OCI-LY7 (cell line): ENCODE measurements at regions not wholly inside any gene's neighbourhood (a gene's known extent, or its start where the extent isn't known, plus 50 kb on each side); places are given as distances from the start of the nearest gene placed in this dataset.
"Not testable (repeated sequence)": the region's sequence is repeated elsewhere in the genome, so short reads cannot be mapped to it uniquely, and the experiment has no call there.

Source experiments
- BruUV-seq: library from RNA; stranded (reverse); fragments of 400-500 nt; replicated peaks from 2 replicates; lab custom pipeline; 2021; lab: Mats Ljungman, UMichigan
- CTCF ChIA-PET: fragments of 300-600 bp; sonication (Branson Sonifier 250); formaldehyde crosslinking; loops from one replicate; lab custom pipeline; 2022; ENCODE audit warnings: antibody characterized with exemption; ENCODE audit not compliant: unreplicated experiment; lab: Charles Lee
- POLR2A ChIA-PET: fragments of 300-600 bp; sonication (Branson Sonifier 250); formaldehyde crosslinking; loops from one replicate; lab custom pipeline; 2022; ENCODE audit warnings: antibody characterized with exemption; lab: Charles Lee
- DNase-seq: peaks from one replicate; pipeline ENCODE4 v3.0.0-alpha.2; 2015; ENCODE audit warnings: low spot score
- H2AFZ ChIP-seq: fragments of 200-600 bp; sonication (generic), shearing (Covaris generic); 2 replicates; pipeline ENCODE4 v1.6.1; 2014; ENCODE audit warnings: mild to moderate bottlenecking, antibody characterized with exemption, low read length, moderate library complexity
- H3K27ac ChIP-seq: fragments of 200-600 bp; sonication (generic); 2 replicates; pipeline ENCODE4 v1.5.1; 2014; ENCODE audit warnings: mixed run types, low read depth, mild to moderate bottlenecking, moderate library complexity, low read length, inconsistent platforms; ENCODE audit not compliant: poor library complexity, severe bottlenecking
- H3K36me3 ChIP-seq: fragments of 200-600 bp; sonication (generic); 2 replicates; pipeline ENCODE4 v1.6.1; 2014; ENCODE audit warnings: mild to moderate bottlenecking, antibody characterized with exemption, low read length, moderate library complexity, mixed read lengths; ENCODE audit not compliant: insufficient read depth
- H3K4me1 ChIP-seq: fragments of 200-600 bp; sonication (generic); 2 replicates; pipeline ENCODE4 v1.5.1; 2014; ENCODE audit warnings: mild to moderate bottlenecking, low read length; ENCODE audit not compliant: insufficient read depth, poor library complexity, severe bottlenecking
- H3K4me2 ChIP-seq: fragments of 200-600 bp; sonication (generic); 2 replicates; pipeline ENCODE4 v1.6.1; 2014; ENCODE audit warnings: mild to moderate bottlenecking, low read length
- H3K4me3 ChIP-seq: fragments of 200-600 bp; sonication (generic); 2 replicates; pipeline ENCODE4 v1.5.1; 2014; ENCODE audit warnings: mild to moderate bottlenecking, low read depth, low read length; ENCODE audit not compliant: poor library complexity, severe bottlenecking
- H3K79me2 ChIP-seq: fragments of 200-600 bp; sonication (generic); 2 replicates; pipeline ENCODE4 v1.6.1; 2016; ENCODE audit warnings: low read depth, mild to moderate bottlenecking, low read length, moderate library complexity, mixed read lengths; ENCODE audit not compliant: insufficient read depth
- H3K9me2 ChIP-seq: fragments of 200-600 bp; sonication (generic); 2 replicates; pipeline ENCODE4 v1.6.1; 2016; ENCODE audit warnings: mild to moderate bottlenecking, low read length, mixed read lengths; ENCODE audit not compliant: insufficient read depth
- H3K9me3 ChIP-seq: fragments of 200-600 bp; sonication (generic); 2 replicates; pipeline ENCODE4 v1.6.1; 2014; ENCODE audit warnings: mild to moderate bottlenecking, mixed run types, low read length, mixed read lengths
- H4K20me1 ChIP-seq: fragments of 200-600 bp; sonication (generic); 2 replicates; pipeline ENCODE4 v1.6.1; 2014; ENCODE audit warnings: mild to moderate bottlenecking, antibody characterized with exemption, low read length, moderate library complexity, mixed read lengths; ENCODE audit not compliant: insufficient read depth
- CTCF ChIP-seq: fragments of 200-600 bp; sonication (generic); conservative IDR thresholded peaks from 2 replicates; pipeline ENCODE4 v1.5.1; 2014; ENCODE audit warnings: mild to moderate bottlenecking, antibody characterized with exemption, low read length, moderate library complexity, mixed read lengths
- EZH2phosphoT487 ChIP-seq: fragments of 200-600 bp; sonication (generic); IDR thresholded peaks from 2 replicates; pipeline ENCODE4 v1.6.1; 2018; ENCODE audit warnings: low read depth, borderline replicate concordance, mild to moderate bottlenecking, mixed run types, antibody characterized with exemption, low read length, moderate library complexity, mixed read lengths
- intact Hi-C: fragments of 100-400 bp; cut with micrococcal nuclease; formaldehyde crosslinking; loops from one replicate; pipeline ENCODE4 v1.10.0; 2022; ENCODE audit not compliant: unreplicated experiment

GRCh38 chr5:60535951-60536350, 164.0 kb downstream of the DEPDC1B start:
- no peak for DNase-seq
- no peak overlapping the region for H3K4me2 ChIP-seq
- ChIA-PET POLR2A (interaction anchor here (0.6 to 2.3 kb wide), 2 partner anchors 14 to 533 kb away, joined by 3 to 12 read pairs; no protein-coding TSS in a partner anchor), CTCF (no interaction called here)
- H3K9me2 ChIP-seq: no peaks in the 10 kb centered on the region
- no peak overlapping the region for H3K4me3 ChIP-seq
- H3K4me1 ChIP-seq: peaks cover 38% of the 10 kb centered on the region
- no peaks in the 10 kb centered on the region for H3K79me2 ChIP-seq
- no peak for TF ChIP-seq CTCF
- no peak for TF ChIP-seq EZH2phosphoT487
- no peak overlapping the region for H2AFZ ChIP-seq
- H3K9me3 ChIP-seq: peaks cover 7% of the 10 kb centered on the region; the same call in 1 of the 2 replicates
- H3K27ac ChIP-seq: no peak overlapping the region
- no TSS peak for BruUV-seq
- no peaks in the 10 kb centered on the region; the same call in 1 of the 2 replicates for H4K20me1 ChIP-seq
- intact Hi-C loops: no loop called here
- H3K36me3 ChIP-seq: no peaks in the 10 kb centered on the region

- H3K4me3 ChIP-seq: no peak overlapping the region
- H3K36me3 ChIP-seq: no peaks in the 10 kb centered on the region
- H3K4me2 ChIP-seq: peak overlapping the region; percentile 38; the same call in 1 of the 2 replicates
- DNase-seq: no peak
- ChIA-PET POLR2A (interaction anchor here (0.5 to 2.3 kb wide), 4 partner anchors 13 to 533 kb away, joined by 3 to 12 read pairs (median 3); no protein-coding TSS in a partner anchor), CTCF (no interaction called here)
- peaks cover 30% of the 10 kb centered on the region for H3K4me1 ChIP-seq
- no peaks in the 10 kb centered on the region for H3K9me2 ChIP-seq
- no peak overlapping the region; the same call in 1 of the 2 replicates for H2AFZ ChIP-seq
- BruUV-seq: no TSS peak
- H3K27ac ChIP-seq: no peak overlapping the region
- intact Hi-C loops: no loop called here
- H3K79me2 ChIP-seq: no peaks in the 10 kb centered on the region
- H3K9me3 ChIP-seq: peaks cover 7% of the 10 kb centered on the region; the same call in 1 of the 2 replicates
- H4K20me1 ChIP-seq: no peaks in the 10 kb centered on the region; the same call in 1 of the 2 replicates
- TF ChIP-seq EZH2phosphoT487: no peak
- TF ChIP-seq CTCF: no peak
Observed at GRCh38 chr5:60535198-60535597, 164.8 kb downstream of the DEPDC1B start.

- no peak overlapping the region for H3K4me2 ChIP-seq
- peak overlapping the region; percentile 16; the same call in 1 of the 2 replicates for H2AFZ ChIP-seq
- ChIA-PET CTCF (no interaction called here), POLR2A (no interaction called here)
- no TSS peak for BruUV-seq
- no peaks in the 10 kb centered on the region for H3K36me3 ChIP-seq
- no peaks in the 10 kb centered on the region; the same call in 1 of the 2 replicates for H4K20me1 ChIP-seq
- intact Hi-C loops: loop anchor here (5.0 kb wide), 1 partner anchor 114 kb away; no protein-coding TSS in a partner anchor
- no peaks in the 10 kb centered on the region for H3K79me2 ChIP-seq
- DNase-seq: peak; percentile 23
- no peak overlapping the region for H3K27ac ChIP-seq
- no peak overlapping the region for H3K4me3 ChIP-seq
- peaks cover 7% of the 10 kb centered on the region; the same call in 1 of the 2 replicates for H3K9me3 ChIP-seq
- TF ChIP-seq CTCF (peak; percentile 56), EZH2phosphoT487 (no peak)
- H3K4me1 ChIP-seq: peaks cover 18% of the 10 kb centered on the region
- H3K9me2 ChIP-seq: no peaks in the 10 kb centered on the region
Observed at GRCh38 chr5:60533789-60534188, 166.2 kb downstream of the DEPDC1B start.

GRCh38 chr5:60532796-60533195, 167.2 kb downstream of the DEPDC1B start:
- CTCF ChIA-PET, BruUV-seq, H4K20me1 ChIP-seq, H3K9me3 ChIP-seq, H3K27ac ChIP-seq, H3K4me3 ChIP-seq, H3K36me3 ChIP-seq, H2AFZ ChIP-seq, H3K79me2 ChIP-seq, H3K4me2 ChIP-seq, DNase-seq, H3K9me2 ChIP-seq: not testable (repeated sequence)
- intact Hi-C loops: loop anchor here (5.0 kb wide), 1 partner anchor 115 kb away; no protein-coding TSS in a partner anchor
- POLR2A ChIA-PET: interaction anchor here (1.0 kb wide), 1 partner anchor 11 kb away, joined by 3 read pairs; no protein-coding TSS in a partner anchor
- peaks cover 17% of the 10 kb centered on the region for H3K4me1 ChIP-seq
